IMR-90 (cell line): ENCODE measurements at regions not wholly inside any gene's neighbourhood (a gene's known extent, or its start where the extent isn't known, plus 50 kb on each side); places are given as distances from the start of the nearest gene placed in this dataset.

Source experiments
- ATAC-seq: fragments of 200-7000 bp; cut with Tn5 transposase; 2 replicates; pipeline ENCODE4 v1.9.1; 2020; ENCODE audit warnings: low read depth, mild to moderate bottlenecking, moderate library complexity
- BruUV-seq: library from RNA; stranded (reverse); fragments of 400-500 nt; replicated peaks from 2 replicates; lab custom pipeline; 2021; lab: Mats Ljungman, UMichigan
- CTCF ChIA-PET: fragments of 300-600 bp; formaldehyde crosslinking; extraction: SDS; loops from one replicate; lab custom pipeline; 2021; ENCODE audit warnings: antibody characterized with exemption; lab: Yijun Ruan, JAX
- POLR2A ChIA-PET: fragments of 300-600 bp; sonication (Branson Sonifier 250); formaldehyde crosslinking; loops from one replicate; lab custom pipeline; 2022; ENCODE audit warnings: antibody characterized with exemption; ENCODE audit not compliant: unreplicated experiment; lab: Charles Lee
- DNase-seq: peaks from one replicate; pipeline ENCODE4 v3.0.0; 2013
- H2AFZ ChIP-seq: replicated peaks from 2 replicates; pipeline ENCODE3; 2013; ENCODE audit warnings: low read length, mild to moderate bottlenecking; ENCODE audit not compliant: poor library complexity
- H2AK5ac ChIP-seq: 2 replicates; pipeline ENCODE4 v1.6.1; 2013; ENCODE audit warnings: low read depth, low read length, inconsistent platforms
- H2AK9ac ChIP-seq: replicated peaks from 2 replicates; pipeline ENCODE3; 2013; ENCODE audit warnings: mild to moderate bottlenecking, low read depth, low read length, moderate library complexity; ENCODE audit not compliant: poor library complexity
- H2BK120ac ChIP-seq: 2 replicates; pipeline ENCODE4 v1.6.1; 2013; ENCODE audit warnings: low read depth, low read length, inconsistent platforms
- H2BK15ac ChIP-seq: 3 replicates; pipeline ENCODE4 v1.6.1; 2013; ENCODE audit warnings: low read depth, low read length, inconsistent platforms
- H2BK20ac ChIP-seq: 2 replicates; pipeline ENCODE4 v1.6.1; 2013; ENCODE audit warnings: low read depth, mild to moderate bottlenecking, inconsistent platforms, low read length, moderate library complexity
- H2BK5ac ChIP-seq: 2 replicates; pipeline ENCODE4 v1.6.1; 2013; ENCODE audit warnings: mild to moderate bottlenecking, low read depth, low read length, inconsistent platforms; ENCODE audit not compliant: poor library complexity, severe bottlenecking
- H3K14ac ChIP-seq: replicated peaks from 2 replicates; pipeline ENCODE4 v1.6.1; 2013; ENCODE audit warnings: low read depth, low read length, inconsistent platforms
- H3K18ac ChIP-seq: 2 replicates; pipeline ENCODE4 v1.6.1; 2013; ENCODE audit warnings: low read depth, low read length, control low read depth
- H3K23ac ChIP-seq: 2 replicates; pipeline ENCODE4 v1.6.1; 2013; ENCODE audit warnings: low read depth, low read length, inconsistent platforms
- H3K27ac ChIP-seq: 2 replicates; pipeline ENCODE4 v1.5.1; 2013; ENCODE audit warnings: mild to moderate bottlenecking, control low read depth, low read length; ENCODE audit not compliant: insufficient read depth
- H3K27me3 ChIP-seq: 2 replicates; pipeline ENCODE4 v1.6.1; 2013; ENCODE audit warnings: low read length; ENCODE audit not compliant: control insufficient read depth, insufficient read depth
- H3K36me3 ChIP-seq: 2 replicates; pipeline ENCODE4 v1.6.1; 2013; ENCODE audit warnings: low read length, mixed read lengths; ENCODE audit not compliant: control insufficient read depth, insufficient read depth
- H3K4ac ChIP-seq: 2 replicates; pipeline ENCODE4 v1.6.1; 2013; ENCODE audit warnings: low read depth, low read length, inconsistent platforms
- H3K4me1 ChIP-seq: 2 replicates; pipeline ENCODE4 v1.6.1; 2013; ENCODE audit warnings: low read length, mixed read lengths; ENCODE audit not compliant: control insufficient read depth, insufficient read depth
- H3K4me2 ChIP-seq: 2 replicates; pipeline ENCODE4 v1.6.1; 2013; ENCODE audit warnings: low read depth, mild to moderate bottlenecking, control low read depth, low read length, moderate library complexity
- H3K4me3 ChIP-seq: 2 replicates; pipeline ENCODE4 v1.5.1; 2013; ENCODE audit warnings: low read depth, mild to moderate bottlenecking, control low read depth, low read length, moderate library complexity; ENCODE audit not compliant: insufficient read depth
- H3K56ac ChIP-seq: 2 replicates; pipeline ENCODE4 v1.6.1; 2013; ENCODE audit warnings: low read length, inconsistent platforms; ENCODE audit not compliant: insufficient read depth; ENCODE audit errors: extremely low read depth
- H3K79me1 ChIP-seq, 2 experiments: 2 replicates each; pipeline ENCODE4 v1.6.1; 2013; ENCODE audit warnings: low read length in 2 of 2, inconsistent platforms in 1 of 2, low read depth in 1 of 2
- H3K9ac ChIP-seq: 2 replicates; pipeline ENCODE4 v1.6.1; 2013; ENCODE audit warnings: low read depth, low read length, control low read depth
- H3K9me1 ChIP-seq: 2 replicates; pipeline ENCODE4 v1.6.1; 2013; ENCODE audit warnings: low read length, inconsistent platforms; ENCODE audit not compliant: insufficient read depth
- H3K9me3 ChIP-seq: 2 replicates; pipeline ENCODE4 v1.6.1; 2013; ENCODE audit warnings: low read length; ENCODE audit not compliant: control insufficient read depth, insufficient read depth
- H4K20me1 ChIP-seq: 2 replicates; pipeline ENCODE4 v1.6.1; 2013; ENCODE audit warnings: low read length, inconsistent platforms; ENCODE audit not compliant: insufficient read depth
- H4K5ac ChIP-seq: 2 replicates; pipeline ENCODE4 v1.6.1; 2013; ENCODE audit warnings: mild to moderate bottlenecking, low read depth, low read length, control low read depth
- H4K8ac ChIP-seq, 2 experiments: 2 replicates each; pipeline ENCODE4 v1.6.1; 2013; ENCODE audit warnings: low read depth in 2 of 2, low read length in 2 of 2, control low read depth in 1 of 2, inconsistent platforms in 1 of 2
- H4K91ac ChIP-seq: 2 replicates; pipeline ENCODE4 v1.6.1; 2013; ENCODE audit warnings: low read depth, low read length, inconsistent platforms; ENCODE audit not compliant: insufficient read depth
- CEBPB ChIP-seq: IDR thresholded peaks from 2 replicates; pipeline ENCODE4 v1.6.1; 2012; ENCODE audit warnings: low read depth, low read length, improper control_type of control experiment
- CHD1 ChIP-seq: IDR thresholded peaks from 2 replicates; pipeline ENCODE4 v1.6.1; 2012; ENCODE audit warnings: low read depth, low read length, improper control_type of control experiment
- MAZ ChIP-seq: IDR thresholded peaks from 2 replicates; pipeline ENCODE4 v1.6.1; 2012; ENCODE audit warnings: low read depth, mild to moderate bottlenecking, low read length, improper control_type of control experiment, moderate library complexity, borderline replicate concordance
- NFE2L2 ChIP-seq: fragments of 150-350 bp; IDR thresholded peaks from 2 replicates; pipeline ENCODE4 v1.6.1; 2016; ENCODE audit warnings: low read depth, mild to moderate bottlenecking, low read length
- RAD21 ChIP-seq: IDR thresholded peaks from 2 replicates; pipeline ENCODE4 v1.6.1; 2012; ENCODE audit warnings: low read length, improper control_type of control experiment
- RCOR1 ChIP-seq: IDR thresholded peaks from 2 replicates; pipeline ENCODE4 v1.6.1; 2012; ENCODE audit warnings: mild to moderate bottlenecking, low read length, improper control_type of control experiment; ENCODE audit not compliant: insufficient replicate concordance
- SMC3 ChIP-seq: fragments of 150-350 bp; IDR thresholded peaks from 2 replicates; pipeline ENCODE4 v1.6.1; 2016; ENCODE audit warnings: low read depth, mild to moderate bottlenecking, antibody characterized with exemption, low read length, moderate library complexity
- WGBS, 2 experiments: methylation state at CpG; one replicate each; pipeline versions ENCODE4 v1.1.5 to v1.1.7; 2013; ENCODE audit warnings: missing lambda C conversion rate in 2 of 2; ENCODE audit not compliant: insufficient read length in 1 of 2; ENCODE audit errors: extremely low coverage in 2 of 2; 5-methylcytosine and 5-hydroxymethylcytosine counted together
- dilution Hi-C: fragments of 300-500 bp; cut with HindIII; formaldehyde crosslinking; loops from one replicate; pipeline ENCODE4 v1.14.3; 2018; ENCODE audit warnings: low sequenced_read_pairs; ENCODE audit not compliant: unreplicated experiment
- in situ Hi-C: fragments of 300-500 bp; cut with MboI; formaldehyde crosslinking; loops from 3 replicates; pipeline ENCODE4 v1.14.3; 2019; ENCODE audit warnings: low sequenced_read_pairs, inconsistent platforms, mixed read lengths
- intact Hi-C: fragments of 100-400 bp; cut with micrococcal nuclease; formaldehyde crosslinking; loops from 2 replicates; pipeline ENCODE4 v1.10.0; 2022
- TF ChIP-seq, protein P1 (sequence below): fragments of 150-350 bp; IDR thresholded peaks from 2 replicates; pipeline ENCODE4 v1.6.1; 2017; ENCODE audit warnings: mild to moderate bottlenecking, antibody characterized with exemption, low read length, low read depth
- TF ChIP-seq, protein P2 (sequence below): fragments of 150-350 bp; IDR thresholded peaks from 2 replicates; pipeline ENCODE4 v1.6.1; 2016; ENCODE audit warnings: low read depth, mild to moderate bottlenecking, low read length, moderate library complexity, borderline replicate concordance

DNA sequence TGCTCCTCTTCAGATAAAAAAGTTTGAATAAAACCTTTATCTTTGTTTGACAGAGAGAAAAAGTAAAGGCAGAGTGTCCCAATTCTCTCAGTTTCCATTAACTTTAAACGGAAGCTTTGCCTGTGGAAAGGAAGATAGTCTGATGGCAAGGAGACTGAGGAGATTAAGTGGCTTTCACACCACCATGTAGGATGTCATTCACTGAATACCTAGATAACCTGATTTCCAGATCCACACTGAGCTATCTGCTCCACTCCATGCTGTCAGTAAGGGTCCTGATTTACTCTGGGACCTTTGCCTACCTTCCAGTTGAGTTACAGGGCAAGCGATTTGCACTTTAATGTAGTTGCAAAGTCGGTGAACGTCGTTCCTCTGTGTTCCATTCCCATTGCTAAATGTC, 233.4 kb upstream of the TBL1XR1 start:
- Histone ChIP-seq H2AK9ac (no peak overlapping the region), H3K36me3 (no peaks in the 10 kb centered on the region), H2AFZ (no peak overlapping the region), H3K27me3 (no peaks in the 10 kb centered on the region; the same call in 1 of the 2 replicates), H2BK15ac (no peak overlapping the region), H2AK5ac (no peak overlapping the region), H4K5ac (no peak overlapping the region), H4K91ac (no peak overlapping the region), H3K4me2 (no peak overlapping the region), H4K8ac (no peak overlapping the region), H3K9me3 (no peaks in the 10 kb centered on the region; the same call in 1 of the 2 replicates), H3K4ac (no peak overlapping the region), H3K4me3 (no peak overlapping the region), H3K18ac (no peak overlapping the region), H3K56ac (no peak overlapping the region), H2BK5ac (no peak overlapping the region), H3K27ac (no peak overlapping the region), H4K20me1 (no peaks in the 10 kb centered on the region), H3K14ac (no peak overlapping the region), H2BK20ac (no peak overlapping the region), H3K9me1 (no peaks in the 10 kb centered on the region), H3K79me1 (no peaks in the 10 kb centered on the region), H3K4me1 (no peaks in the 10 kb centered on the region), H3K23ac (no peak overlapping the region), H3K9ac (no peak overlapping the region), H2BK120ac (no peak overlapping the region)
- ChIA-PET POLR2A (no interaction called here), CTCF (no interaction called here)
- no peak for DNase-seq
- BruUV-seq, result no TSS peak
- no peak for ATAC-seq
- in situ Hi-C loops (no loop called here), intact Hi-C loops (no loop called here), dilution Hi-C loops (no loop called here)
- TF ChIP-seq, protein P1, sequence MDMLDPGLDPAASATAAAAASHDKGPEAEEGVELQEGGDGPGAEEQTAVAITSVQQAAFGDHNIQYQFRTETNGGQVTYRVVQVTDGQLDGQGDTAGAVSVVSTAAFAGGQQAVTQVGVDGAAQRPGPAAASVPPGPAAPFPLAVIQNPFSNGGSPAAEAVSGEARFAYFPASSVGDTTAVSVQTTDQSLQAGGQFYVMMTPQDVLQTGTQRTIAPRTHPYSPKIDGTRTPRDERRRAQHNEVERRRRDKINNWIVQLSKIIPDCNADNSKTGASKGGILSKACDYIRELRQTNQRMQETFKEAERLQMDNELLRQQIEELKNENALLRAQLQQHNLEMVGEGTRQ, result no peak
- TF ChIP-seq CEBPB (no peak), RCOR1 (no peak), RAD21 (no peak), SMC3 (no peak), NFE2L2 (no peak), CHD1 (no peak), MAZ (no peak)
- TF ChIP-seq, protein P2, sequence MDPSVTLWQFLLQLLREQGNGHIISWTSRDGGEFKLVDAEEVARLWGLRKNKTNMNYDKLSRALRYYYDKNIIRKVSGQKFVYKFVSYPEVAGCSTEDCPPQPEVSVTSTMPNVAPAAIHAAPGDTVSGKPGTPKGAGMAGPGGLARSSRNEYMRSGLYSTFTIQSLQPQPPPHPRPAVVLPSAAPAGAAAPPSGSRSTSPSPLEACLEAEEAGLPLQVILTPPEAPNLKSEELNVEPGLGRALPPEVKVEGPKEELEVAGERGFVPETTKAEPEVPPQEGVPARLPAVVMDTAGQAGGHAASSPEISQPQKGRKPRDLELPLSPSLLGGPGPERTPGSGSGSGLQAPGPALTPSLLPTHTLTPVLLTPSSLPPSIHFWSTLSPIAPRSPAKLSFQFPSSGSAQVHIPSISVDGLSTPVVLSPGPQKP, result no peak
- WGBS, 2 experiments, result no CpG with 5 or more reads among the region's 5 CpGs
